ENCODE measurements at regions not wholly inside any gene's neighbourhood (a gene's known extent, or its start where the extent isn't known, plus 50 kb on each side); places are given as distances from the start of the nearest gene placed in this dataset.

GRCh38 chr18:73120626-73121025 is 252.8 kb upstream of the NETO1 start:
- TF ChIP-seq EZH2 (IDR thresholded peaks at IDR 0.05; ENCODE audit: low read length, missing control alignments), result no peak
- TF ChIP-seq CTCF (conservative IDR thresholded peaks at IDR 0.05 in 1 of 2, IDR thresholded peaks at IDR 0.05 in 1 of 2; ENCODE audit: low read depth in 1 of 2, low read length in 2 of 2), result no peak

All from fibroblast of lung (primary cell).